ENCODE measurements at regions not wholly inside any gene's neighbourhood (a gene's known extent, or its start where the extent isn't known, plus 50 kb on each side); places are given as distances from the start of the nearest gene placed in this dataset.

DNA sequence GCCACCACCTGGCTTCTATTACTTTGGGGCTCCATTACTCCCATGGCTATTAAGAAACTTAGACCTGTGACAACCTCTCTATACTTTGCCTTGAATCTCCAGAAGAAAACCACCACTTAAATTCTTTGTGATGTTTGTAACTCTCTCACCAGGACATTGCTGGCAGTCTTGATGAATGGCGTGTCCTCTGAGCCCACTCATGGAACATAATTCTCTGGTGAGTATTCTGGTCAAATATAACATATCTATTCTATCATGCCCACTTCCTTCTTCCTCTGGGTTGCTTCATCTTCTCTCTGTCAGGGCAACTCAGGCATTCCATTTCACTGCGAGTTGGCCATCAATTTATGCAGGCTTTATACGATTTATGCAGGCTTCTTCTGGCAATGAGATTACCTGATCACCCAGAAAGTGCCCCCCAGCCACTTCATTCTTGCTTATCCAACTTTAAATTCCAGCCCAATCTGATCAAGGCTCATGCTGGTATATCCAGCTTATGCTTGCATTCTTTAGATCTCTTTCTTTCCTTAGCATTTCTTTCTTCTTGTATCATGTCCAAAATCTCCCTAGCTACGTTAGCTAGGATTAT lies 112.0 kb upstream of the CHRM3 start:
- TF ChIP-seq ZNF565 (CRISPR knock-in tag; conservative IDR thresholded peaks at IDR 0.05; ENCODE audit: low read depth) = no peak
- TF ChIP-seq ZFP3 (CRISPR knock-in tag; IDR thresholded peaks at IDR 0.05) = no peak

Measured in SK-N-SH treated with all-trans-retinoic acid at 6 μM for 48 hours (cell line).